Type B pancreatic cell (in vitro differentiated cells): ENCODE measurements at regions not wholly inside any gene's neighbourhood (a gene's known extent, or its start where the extent isn't known, plus 50 kb on each side); places are given as distances from the start of the nearest gene placed in this dataset.
"Not testable (repeated sequence)": the region's sequence is repeated elsewhere in the genome, so short reads cannot be mapped to it uniquely, and the experiment has no call there.

ENCODE experiments used
- DNase-seq: peaks from one replicate; pipeline ENCODE4 v3.0.0; 2021; ENCODE audit warnings: mixed read lengths; ENCODE audit not compliant: unreplicated experiment; ENCODE audit errors: extremely low spot score
- H3K27ac Mint-ChIP-seq: 2 replicates; pipeline ENCODE4 v1.8.0; 2021; ENCODE audit warnings: mild to moderate bottlenecking, mixed read lengths
- H3K27me3 Mint-ChIP-seq: 2 replicates; pipeline ENCODE4 v1.8.0; 2021; ENCODE audit warnings: mixed read lengths
- H3K36me3 Mint-ChIP-seq: 2 replicates; pipeline ENCODE4 v1.8.0; 2021; ENCODE audit warnings: mixed read lengths
- H3K4me1 Mint-ChIP-seq: one replicate; pipeline ENCODE4 v1.8.0; 2021; ENCODE audit warnings: mixed read lengths; ENCODE audit not compliant: unreplicated experiment
- H3K4me3 Mint-ChIP-seq: 2 replicates; pipeline ENCODE4 v1.8.0; 2021; ENCODE audit warnings: mild to moderate bottlenecking, mixed read lengths
- H3K9me3 Mint-ChIP-seq: 2 replicates; pipeline ENCODE4 v1.8.0; 2021; ENCODE audit warnings: mixed read lengths
- TF ChIP-seq, protein P1 (sequence below): fragments of 200-600 bp; sonication (generic); conservative IDR thresholded peaks from 2 replicates; pipeline ENCODE4 v1.5.0; 2021; ENCODE audit warnings: antibody characterized with exemption, mild to moderate bottlenecking

- not testable (repeated sequence) for H3K27ac Mint-ChIP-seq, H3K27me3 Mint-ChIP-seq
Observed at GRCh38 chr4:186363038-186363437, 97.0 kb downstream of the F11 start.

DNA sequence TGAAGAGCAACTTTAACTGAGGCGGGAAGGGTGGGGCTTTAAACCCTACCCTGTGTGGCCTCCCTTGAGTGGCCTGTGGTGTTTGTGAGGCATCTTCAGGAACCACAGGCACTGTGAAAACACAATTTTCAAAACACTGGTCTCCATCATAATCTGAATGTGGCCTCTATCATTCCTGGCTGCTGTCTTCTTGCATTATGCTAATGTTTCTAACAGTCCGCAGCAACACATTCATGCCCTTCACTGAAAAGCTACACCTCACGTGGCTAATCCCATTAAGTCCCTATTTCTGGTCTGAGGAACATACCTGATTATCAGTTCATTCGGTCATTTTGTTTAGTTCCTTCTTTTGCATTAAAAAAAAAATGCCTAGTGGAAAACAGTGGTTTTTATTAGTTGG, 94.6 kb downstream of the F11 start:
- H3K27me3 Mint-ChIP-seq: no peaks in the 10 kb centered on the region
- no peak overlapping the region for H3K27ac Mint-ChIP-seq
- H3K4me1 Mint-ChIP-seq: no peaks in the 10 kb centered on the region
- DNase-seq: no peak
- peaks cover 3% of the 10 kb centered on the region for H3K36me3 Mint-ChIP-seq
- H3K9me3 Mint-ChIP-seq: peaks cover 17% of the 10 kb centered on the region
- H3K4me3 Mint-ChIP-seq: no peak overlapping the region
- TF ChIP-seq, protein P1, sequence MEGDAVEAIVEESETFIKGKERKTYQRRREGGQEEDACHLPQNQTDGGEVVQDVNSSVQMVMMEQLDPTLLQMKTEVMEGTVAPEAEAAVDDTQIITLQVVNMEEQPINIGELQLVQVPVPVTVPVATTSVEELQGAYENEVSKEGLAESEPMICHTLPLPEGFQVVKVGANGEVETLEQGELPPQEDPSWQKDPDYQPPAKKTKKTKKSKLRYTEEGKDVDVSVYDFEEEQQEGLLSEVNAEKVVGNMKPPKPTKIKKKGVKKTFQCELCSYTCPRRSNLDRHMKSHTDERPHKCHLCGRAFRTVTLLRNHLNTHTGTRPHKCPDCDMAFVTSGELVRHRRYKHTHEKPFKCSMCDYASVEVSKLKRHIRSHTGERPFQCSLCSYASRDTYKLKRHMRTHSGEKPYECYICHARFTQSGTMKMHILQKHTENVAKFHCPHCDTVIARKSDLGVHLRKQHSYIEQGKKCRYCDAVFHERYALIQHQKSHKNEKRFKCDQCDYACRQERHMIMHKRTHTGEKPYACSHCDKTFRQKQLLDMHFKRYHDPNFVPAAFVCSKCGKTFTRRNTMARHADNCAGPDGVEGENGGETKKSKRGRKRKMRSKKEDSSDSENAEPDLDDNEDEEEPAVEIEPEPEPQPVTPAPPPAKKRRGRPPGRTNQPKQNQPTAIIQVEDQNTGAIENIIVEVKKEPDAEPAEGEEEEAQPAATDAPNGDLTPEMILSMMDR: no peak

More at GRCh38 chr4:186363038-186363437, 97.0 kb downstream of the F11 start:
- not testable (repeated sequence) for H3K4me1 Mint-ChIP-seq, DNase-seq, H3K4me3 Mint-ChIP-seq, H3K36me3 Mint-ChIP-seq
- peaks cover 22% of the 10 kb centered on the region for H3K9me3 Mint-ChIP-seq
- TF ChIP-seq, protein P1: peak; percentile 38

DNA sequence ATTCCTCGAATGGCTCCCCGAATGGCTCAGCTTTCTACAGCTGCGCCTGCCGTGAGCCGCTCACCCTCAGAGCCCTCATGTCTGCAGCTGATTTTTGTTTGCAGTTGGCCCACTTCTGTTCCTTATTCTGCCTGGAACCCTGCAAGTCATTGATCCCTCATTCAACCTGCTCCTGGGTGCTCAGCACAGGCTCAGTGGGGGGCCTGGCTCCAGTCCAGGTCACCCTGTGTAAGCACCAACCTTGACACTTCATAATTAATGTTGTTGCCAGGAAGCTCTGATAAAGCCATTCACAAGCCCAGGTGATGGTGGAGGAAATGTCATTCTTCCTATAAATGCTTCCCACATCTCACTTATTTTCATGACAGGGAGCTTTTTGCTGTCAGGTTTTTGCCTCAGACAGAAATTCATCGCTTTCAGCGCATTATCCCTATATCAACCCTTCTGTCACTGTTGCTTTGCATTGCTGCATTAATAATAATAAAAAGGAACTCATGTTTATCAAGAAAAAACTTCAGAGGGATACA, 85.7 kb downstream of the F11 start:
- Mint-ChIP-seq H3K4me3 (no peak overlapping the region), H3K36me3 (no peaks in the 10 kb centered on the region), H3K27ac (peak overlapping the region; percentile 71), H3K27me3 (peaks cover 7% of the 10 kb centered on the region), H3K9me3 (no peaks in the 10 kb centered on the region), H3K4me1 (no peaks in the 10 kb centered on the region)
- TF ChIP-seq, protein P1: no peak
- no peak for DNase-seq

DNA sequence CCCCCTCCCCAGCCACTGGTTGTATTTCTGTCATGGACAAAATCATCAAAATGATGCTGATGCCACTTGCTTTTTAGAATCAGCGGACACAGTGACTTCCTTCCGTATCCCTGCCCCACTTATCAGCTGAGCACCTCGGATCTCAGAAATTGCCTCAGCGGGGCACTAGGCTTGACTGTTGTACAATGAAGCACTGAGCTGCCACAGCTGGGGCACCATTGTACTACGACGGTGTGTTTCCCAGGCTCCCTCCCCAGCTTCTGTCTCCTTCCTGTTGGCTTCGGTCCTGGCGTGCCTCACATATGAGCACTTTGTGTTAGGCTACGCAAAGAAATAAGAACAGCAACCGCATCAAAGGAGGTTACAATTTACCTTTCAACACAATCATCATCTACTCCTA, 82.4 kb downstream of the F11 start:
- peaks cover 7% of the 10 kb centered on the region for H3K27me3 Mint-ChIP-seq

DNA sequence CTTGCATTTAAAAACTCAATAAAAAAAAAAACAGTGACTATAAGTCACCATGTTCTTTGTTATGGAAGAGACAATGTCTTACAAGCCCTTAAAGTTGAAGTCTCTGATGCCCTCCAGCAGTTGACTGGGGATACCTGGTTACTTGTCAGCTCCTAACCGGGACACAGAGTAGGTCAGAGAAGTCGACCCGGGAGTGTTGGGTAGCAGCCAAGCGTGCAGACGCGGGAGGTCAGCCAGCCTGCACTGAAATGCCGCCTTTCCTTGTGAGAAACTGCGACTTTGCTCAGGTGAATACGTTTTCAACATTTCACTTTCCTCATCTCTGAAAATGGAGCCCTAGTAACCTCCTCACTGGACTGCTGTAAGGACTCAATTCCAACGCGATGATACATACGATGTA, 81.8 kb downstream of the F11 start:
- Mint-ChIP-seq H3K27ac (no peak overlapping the region), H3K9me3 (no peaks in the 10 kb centered on the region), H3K27me3 (peaks cover 7% of the 10 kb centered on the region), H3K4me1 (no peaks in the 10 kb centered on the region), H3K36me3 (no peaks in the 10 kb centered on the region), H3K4me3 (no peak overlapping the region)
- DNase-seq: no peak
- TF ChIP-seq, protein P1: no peak

More for the DNA sequence above, 82.4 kb downstream of the F11 start:
- no peak overlapping the region for H3K27ac Mint-ChIP-seq
- DNase-seq: no peak
- H3K9me3 Mint-ChIP-seq: no peaks in the 10 kb centered on the region
- H3K4me3 Mint-ChIP-seq: no peak overlapping the region
- no peaks in the 10 kb centered on the region for H3K4me1 Mint-ChIP-seq
- TF ChIP-seq, protein P1: no peak
- H3K36me3 Mint-ChIP-seq: no peaks in the 10 kb centered on the region

DNA sequence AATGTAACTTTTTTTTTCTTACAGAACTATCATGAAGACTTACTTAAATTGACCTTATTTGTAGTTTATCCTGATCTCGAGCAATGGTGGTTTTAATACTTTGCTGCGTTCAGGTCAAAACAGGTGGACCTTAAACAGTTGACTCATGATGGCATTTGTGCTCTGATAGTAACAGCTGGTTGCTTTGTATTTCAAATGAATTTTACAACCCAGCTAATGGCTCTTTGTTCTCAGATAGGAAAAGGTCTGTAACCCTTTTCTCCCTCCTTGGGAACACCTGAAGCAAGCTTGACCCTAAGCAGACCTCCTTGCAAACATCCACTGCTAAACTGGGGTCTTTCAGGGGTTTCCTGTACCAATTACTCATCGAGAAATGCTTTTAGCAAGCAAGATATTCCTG, 79.2 kb downstream of the F11 start:
- H3K4me1 Mint-ChIP-seq: no peaks in the 10 kb centered on the region
- no peaks in the 10 kb centered on the region for H3K9me3 Mint-ChIP-seq
- peaks cover 7% of the 10 kb centered on the region for H3K27me3 Mint-ChIP-seq
- no peak overlapping the region for H3K4me3 Mint-ChIP-seq
- DNase-seq: no peak
- TF ChIP-seq, protein P1: no peak
- no peaks in the 10 kb centered on the region for H3K36me3 Mint-ChIP-seq
- no peak overlapping the region for H3K27ac Mint-ChIP-seq
